Astrocyte of the spinal cord (primary cell): ENCODE measurements at regions not wholly inside any gene's neighbourhood (a gene's known extent, or its start where the extent isn't known, plus 50 kb on each side); places are given as distances from the start of the nearest gene placed in this dataset.
A peak's percentile ranks its signal among the peaks of the same experiment; 100 is the strongest.

ENCODE experiments used
- DNase-seq: peaks from one replicate; pipeline ENCODE4 v3.0.0; 2011; ENCODE audit warnings: low read depth, low spot score
- H3K4me3 ChIP-seq: 2 replicates; pipeline ENCODE4 v1.5.1; 2011; ENCODE audit warnings: low read depth, mild to moderate bottlenecking, low read length, moderate library complexity
- in situ Hi-C: cut with HindIII; loops from 2 replicates; pipeline ENCODE4 v1.10.0; 2017; ENCODE audit warnings: low sequenced_read_pairs
- TF ChIP-seq, protein P1 (sequence below): IDR thresholded peaks from 2 replicates; pipeline ENCODE4 v1.5.1; 2012; ENCODE audit warnings: low read depth, mild to moderate bottlenecking, low read length, inconsistent platforms

DNA sequence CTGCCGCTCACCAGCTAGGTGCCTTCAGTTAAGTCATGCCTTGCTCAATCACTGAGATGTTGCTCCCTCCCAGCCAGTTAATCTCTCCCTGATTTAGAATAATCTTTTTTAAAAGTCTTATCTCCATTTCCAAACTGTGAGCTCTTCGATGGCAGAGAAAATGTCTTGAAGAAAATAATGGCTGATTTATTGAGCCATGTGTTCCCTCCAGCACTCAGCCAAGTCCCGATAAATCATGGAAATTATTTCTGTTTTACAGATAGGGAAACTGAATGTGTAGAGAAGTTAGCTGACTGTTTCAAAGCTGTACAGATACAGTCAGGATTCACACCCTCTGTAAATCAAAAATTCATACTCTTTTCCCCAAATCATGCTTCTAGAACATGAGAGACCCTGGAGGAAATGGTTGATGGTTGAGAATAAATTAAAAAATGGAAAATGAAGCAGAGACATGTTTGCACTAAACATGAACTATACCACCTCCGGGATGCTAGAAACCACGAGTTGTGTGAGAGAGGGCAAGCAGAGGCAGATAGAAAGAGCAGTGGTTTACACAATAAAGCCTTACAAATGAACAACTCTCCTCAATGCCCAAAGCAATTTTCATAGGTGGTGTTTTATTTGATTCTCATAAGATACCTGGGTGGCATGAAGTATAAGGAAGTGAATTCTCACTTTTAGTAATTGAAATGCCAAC lies 376.4 kb downstream of the PLPP3 start:
- TF ChIP-seq, protein P1, sequence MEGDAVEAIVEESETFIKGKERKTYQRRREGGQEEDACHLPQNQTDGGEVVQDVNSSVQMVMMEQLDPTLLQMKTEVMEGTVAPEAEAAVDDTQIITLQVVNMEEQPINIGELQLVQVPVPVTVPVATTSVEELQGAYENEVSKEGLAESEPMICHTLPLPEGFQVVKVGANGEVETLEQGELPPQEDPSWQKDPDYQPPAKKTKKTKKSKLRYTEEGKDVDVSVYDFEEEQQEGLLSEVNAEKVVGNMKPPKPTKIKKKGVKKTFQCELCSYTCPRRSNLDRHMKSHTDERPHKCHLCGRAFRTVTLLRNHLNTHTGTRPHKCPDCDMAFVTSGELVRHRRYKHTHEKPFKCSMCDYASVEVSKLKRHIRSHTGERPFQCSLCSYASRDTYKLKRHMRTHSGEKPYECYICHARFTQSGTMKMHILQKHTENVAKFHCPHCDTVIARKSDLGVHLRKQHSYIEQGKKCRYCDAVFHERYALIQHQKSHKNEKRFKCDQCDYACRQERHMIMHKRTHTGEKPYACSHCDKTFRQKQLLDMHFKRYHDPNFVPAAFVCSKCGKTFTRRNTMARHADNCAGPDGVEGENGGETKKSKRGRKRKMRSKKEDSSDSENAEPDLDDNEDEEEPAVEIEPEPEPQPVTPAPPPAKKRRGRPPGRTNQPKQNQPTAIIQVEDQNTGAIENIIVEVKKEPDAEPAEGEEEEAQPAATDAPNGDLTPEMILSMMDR: no peak
- no peak for DNase-seq
- in situ Hi-C loops: no loop called here
- no peak overlapping the region for H3K4me3 ChIP-seq

DNA sequence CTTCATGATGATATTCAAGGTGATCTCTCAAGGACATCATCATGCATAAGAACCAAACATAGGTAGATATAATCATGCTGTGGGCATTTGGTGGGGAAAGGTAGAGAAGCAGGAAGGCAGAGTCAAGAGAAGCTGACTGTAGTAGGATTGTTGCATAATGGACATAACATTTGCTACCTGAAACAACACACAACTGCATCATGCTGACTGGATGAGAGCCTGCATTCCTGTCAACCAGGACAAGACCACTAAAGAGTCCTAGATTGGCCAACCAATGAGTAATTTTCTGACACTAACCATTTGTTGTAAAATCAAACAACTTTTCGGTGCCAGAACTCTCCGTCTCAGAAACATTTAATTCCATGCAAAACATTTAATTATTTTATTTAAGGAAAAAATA lies 377.2 kb downstream of the PLPP3 start:
- in situ Hi-C loops: no loop called here
- DNase-seq: no peak
- TF ChIP-seq, protein P1: no peak
- no peak overlapping the region for H3K4me3 ChIP-seq

DNA sequence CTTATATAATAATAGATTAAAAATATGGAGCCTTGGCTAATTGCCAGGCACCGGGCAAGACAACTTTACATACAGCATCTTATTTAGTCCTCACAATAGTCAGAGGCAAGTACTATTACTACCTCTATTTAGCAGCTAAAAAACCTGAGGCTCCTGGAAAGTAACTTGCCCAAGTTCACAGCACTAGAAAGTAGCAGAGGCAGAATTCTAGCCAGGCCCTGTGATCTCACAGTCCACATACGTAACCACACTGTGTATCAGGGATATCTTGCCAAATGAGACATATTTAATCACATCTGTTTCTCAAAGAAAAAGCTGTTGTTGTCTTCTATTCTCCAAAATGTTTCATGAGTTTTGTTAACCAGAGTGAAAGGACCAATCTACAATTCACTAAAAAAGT lies 378.5 kb downstream of the PLPP3 start:
- no peak for DNase-seq
- H3K4me3 ChIP-seq: no peak overlapping the region
- TF ChIP-seq, protein P1: no peak
- in situ Hi-C loops: no loop called here

DNA sequence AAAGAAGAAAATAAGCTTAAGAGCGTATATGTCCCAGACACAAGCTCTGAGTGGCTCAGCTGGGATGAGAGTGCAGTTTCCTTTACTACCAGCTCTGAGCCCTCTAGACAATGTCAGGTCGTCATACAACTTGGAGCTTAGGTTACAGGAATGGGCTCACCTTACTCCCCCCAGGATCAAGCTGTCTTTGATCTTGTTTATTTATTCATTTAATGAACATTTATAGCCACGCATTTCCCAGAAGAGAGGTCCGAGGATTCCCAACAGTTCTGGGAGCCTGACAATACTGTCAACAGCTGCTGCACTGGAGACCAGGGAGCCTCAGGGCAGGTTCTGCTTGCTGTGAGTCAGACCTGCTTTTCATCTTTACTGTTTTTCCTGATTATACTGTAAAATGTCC lies 378.9 kb downstream of the PLPP3 start:
- peak; percentile 15 for DNase-seq
- TF ChIP-seq, protein P1: no peak
- no peak overlapping the region for H3K4me3 ChIP-seq
- in situ Hi-C loops: no loop called here

DNA sequence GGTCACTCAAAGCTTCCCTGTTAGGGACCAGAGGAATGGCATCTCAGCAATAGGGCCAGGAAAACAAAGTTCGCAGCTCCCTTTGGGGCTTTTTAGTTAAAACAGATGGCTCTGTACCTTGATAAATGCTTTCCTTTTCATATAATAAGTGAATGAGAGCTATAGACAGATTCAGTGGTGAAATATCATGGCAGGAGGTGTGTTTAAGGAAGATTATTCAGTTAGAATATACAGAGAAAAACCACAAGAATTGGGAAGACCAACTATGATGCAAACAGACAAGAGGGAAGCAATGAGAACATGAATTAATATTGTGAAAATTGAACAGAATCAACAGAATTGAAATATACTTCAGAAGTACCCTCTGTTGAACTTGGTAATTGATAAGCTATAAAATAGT lies 379.4 kb downstream of the PLPP3 start:
- no peak for DNase-seq
- no peak overlapping the region for H3K4me3 ChIP-seq
- TF ChIP-seq, protein P1: no peak
- in situ Hi-C loops: no loop called here

DNA sequence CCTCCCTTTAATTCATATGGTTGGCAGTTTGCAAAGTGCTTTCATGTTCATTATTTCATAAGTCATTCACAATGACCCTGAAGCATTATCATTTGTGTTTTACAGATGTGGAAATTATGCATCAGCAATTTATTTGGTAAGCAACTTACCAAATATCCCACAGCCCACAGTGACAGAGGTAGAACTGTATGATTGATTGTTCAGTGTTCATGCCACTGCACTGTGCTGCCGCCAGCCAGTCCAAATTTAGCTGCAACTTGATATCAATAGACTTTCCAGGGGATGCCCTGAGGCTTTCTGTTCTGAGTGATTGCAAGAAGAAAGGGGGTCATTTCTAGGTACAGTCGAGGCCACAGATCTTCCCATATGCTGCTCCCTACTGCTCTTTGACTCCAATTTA lies 380.3 kb downstream of the PLPP3 start:
- no peak for DNase-seq
- H3K4me3 ChIP-seq: no peak overlapping the region
- TF ChIP-seq, protein P1: no peak
- in situ Hi-C loops: no loop called here
